ENCODE measurements at regions not wholly inside any gene's neighbourhood (a gene's known extent, or its start where the extent isn't known, plus 50 kb on each side); places are given as distances from the start of the nearest gene placed in this dataset.
"Not testable (repeated sequence)": the region's sequence is repeated elsewhere in the genome, so short reads cannot be mapped to it uniquely, and the experiment has no call there.

DNA sequence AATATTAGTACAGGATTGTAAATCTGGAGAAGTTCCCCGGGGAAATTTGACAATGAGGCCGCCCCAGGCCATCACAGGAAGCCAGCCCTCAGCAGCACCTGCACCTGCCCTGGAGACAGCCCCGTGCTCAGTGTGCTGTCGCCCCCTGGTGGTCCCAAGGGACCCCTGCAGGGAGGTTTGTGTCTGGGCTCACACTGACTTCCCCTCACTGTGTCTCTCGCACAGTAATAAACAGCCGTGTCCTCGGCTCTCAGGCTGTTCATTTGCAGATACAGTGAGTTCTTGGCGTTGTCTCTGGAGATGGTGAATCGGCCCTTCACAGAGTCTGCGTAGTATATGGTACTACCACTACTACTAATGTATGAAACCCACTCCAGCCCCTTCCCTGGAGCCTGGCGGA is 1011.2 kb downstream of the TMEM121 start:
- H3K27me3 ChIP-seq = peaks cover 0 to 20% (median 0%) of the 10 kb centered on the region in 9 donors
- H3K4me3 ChIP-seq; H3K36me3 ChIP-seq; H3K27ac ChIP-seq; DNase-seq; H3K4me1 ChIP-seq; H3K9me3 ChIP-seq; ATAC-seq; intact Hi-C loops (cut with DNase I): not testable (repeated sequence)
- TF ChIP-seq, protein P1, sequence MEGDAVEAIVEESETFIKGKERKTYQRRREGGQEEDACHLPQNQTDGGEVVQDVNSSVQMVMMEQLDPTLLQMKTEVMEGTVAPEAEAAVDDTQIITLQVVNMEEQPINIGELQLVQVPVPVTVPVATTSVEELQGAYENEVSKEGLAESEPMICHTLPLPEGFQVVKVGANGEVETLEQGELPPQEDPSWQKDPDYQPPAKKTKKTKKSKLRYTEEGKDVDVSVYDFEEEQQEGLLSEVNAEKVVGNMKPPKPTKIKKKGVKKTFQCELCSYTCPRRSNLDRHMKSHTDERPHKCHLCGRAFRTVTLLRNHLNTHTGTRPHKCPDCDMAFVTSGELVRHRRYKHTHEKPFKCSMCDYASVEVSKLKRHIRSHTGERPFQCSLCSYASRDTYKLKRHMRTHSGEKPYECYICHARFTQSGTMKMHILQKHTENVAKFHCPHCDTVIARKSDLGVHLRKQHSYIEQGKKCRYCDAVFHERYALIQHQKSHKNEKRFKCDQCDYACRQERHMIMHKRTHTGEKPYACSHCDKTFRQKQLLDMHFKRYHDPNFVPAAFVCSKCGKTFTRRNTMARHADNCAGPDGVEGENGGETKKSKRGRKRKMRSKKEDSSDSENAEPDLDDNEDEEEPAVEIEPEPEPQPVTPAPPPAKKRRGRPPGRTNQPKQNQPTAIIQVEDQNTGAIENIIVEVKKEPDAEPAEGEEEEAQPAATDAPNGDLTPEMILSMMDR (IDR thresholded peaks at IDR 0.05) = peak in 4 of 12 donors; percentile 25 to 36 (median 32)
- 15 to 43% (median 36%) methylated on average over 3 to 10 of the region's 11 CpGs for WGBS, 4 donors

DNA sequence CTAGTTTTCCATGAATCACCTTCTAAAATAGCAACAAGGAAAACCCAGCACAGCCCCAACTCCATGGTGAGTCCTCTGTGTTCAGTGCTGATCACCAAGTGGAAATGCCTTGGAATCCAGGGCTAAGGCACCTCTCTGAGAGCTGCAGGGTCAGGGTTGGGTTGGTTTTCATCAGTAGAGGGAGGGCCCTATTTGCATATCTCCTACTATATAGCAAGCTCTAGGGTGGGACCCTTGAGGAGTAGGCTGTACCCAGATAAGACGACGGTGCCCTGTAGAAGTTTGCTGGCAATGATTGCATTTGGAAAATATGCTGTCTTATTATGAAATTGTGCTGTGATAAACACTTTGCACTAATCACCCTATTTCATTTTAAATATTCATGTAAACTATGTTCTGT is 1011.8 kb downstream of the TMEM121 start:
- Histone ChIP-seq H3K4me3 (no peak overlapping the region), H3K27ac (no peak overlapping the region), H3K9me3 (no peaks in the 10 kb centered on the region), H3K36me3 (no peaks in the 10 kb centered on the region), H3K27me3 (peaks cover 0 to 14% (median 0%) of the 10 kb centered on the region in 9 donors), H3K4me1 (no peaks in the 10 kb centered on the region)
- ATAC-seq = no peak
- 72 to 90% (median 79%) methylated on average over 2 of the region's 2 CpGs for WGBS, 4 donors
- DNase-seq = no peak
- intact Hi-C loops (cut with DNase I) = no loop called here
- TF ChIP-seq, protein P1 (IDR thresholded peaks at IDR 0.05) = no peak
- TF ChIP-seq POLR2A (IDR thresholded peaks at IDR 0.05) = no peak

DNA sequence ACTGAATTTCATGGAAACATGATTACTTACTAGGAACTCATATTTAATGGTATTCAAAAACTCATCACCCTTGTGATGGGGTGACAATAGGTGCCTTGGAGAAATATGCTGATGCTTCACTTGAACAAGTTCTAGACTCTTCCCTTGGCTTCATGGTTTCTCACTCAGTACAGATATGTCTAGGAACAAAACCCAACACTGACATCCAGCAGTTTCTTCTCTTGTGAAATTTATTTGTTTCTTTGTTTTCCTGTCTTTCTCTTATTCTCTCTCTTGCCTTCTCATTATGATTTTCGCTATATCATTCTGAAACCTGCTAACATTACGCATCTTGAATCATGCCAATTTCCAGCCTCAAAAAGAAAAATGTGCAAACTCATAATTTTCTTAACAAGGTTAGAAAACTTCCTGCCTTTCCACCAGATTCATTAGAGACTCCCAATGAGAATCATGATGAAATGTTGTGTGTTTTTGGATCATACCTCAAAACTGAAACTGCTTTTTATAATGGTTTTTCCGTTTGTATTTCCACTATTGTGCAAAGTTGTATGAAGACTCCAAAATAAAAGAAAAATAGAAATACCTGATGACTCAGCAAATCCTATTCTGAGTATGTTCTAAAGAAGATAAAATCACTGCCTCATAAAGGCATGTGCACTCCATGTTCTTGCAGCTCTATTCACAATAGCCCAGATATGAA is 1021.5 kb downstream of the TMEM121 start:
- Histone ChIP-seq H3K27ac (no peak overlapping the region), H3K4me1 (no peaks in the 10 kb centered on the region), H3K36me3 (no peaks in the 10 kb centered on the region), H3K27me3 (peaks cover 0 to 15% (median 0%) of the 10 kb centered on the region in 9 donors), H3K9me3 (no peaks in the 10 kb centered on the region), H3K4me3 (no peak overlapping the region)
- WGBS, 4 donors = 41 to 57% (median 53%) methylated on average over 3 of the region's 3 CpGs
- no peak for ATAC-seq
- TF ChIP-seq POLR2A (IDR thresholded peaks at IDR 0.05) = no peak
- intact Hi-C loops (cut with DNase I) = no loop called here
- no peak for DNase-seq

DNA sequence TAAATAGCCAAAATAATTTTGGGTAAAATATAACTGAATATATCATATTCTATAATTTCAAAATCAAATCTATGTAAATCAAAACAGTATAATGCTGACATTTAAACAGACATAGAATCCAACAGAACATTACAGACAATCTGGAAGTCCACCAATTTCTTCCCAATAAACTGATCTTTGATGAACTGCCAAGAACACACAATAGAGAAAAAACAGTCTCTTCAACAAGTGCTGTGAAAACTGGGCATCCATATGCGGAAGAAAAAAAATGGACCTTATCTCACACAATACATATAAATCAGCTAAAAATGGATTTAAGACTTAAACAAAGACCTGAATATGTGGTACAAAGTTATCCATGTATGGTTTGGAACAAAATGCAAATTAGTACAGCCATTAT is 1022.7 kb downstream of the TMEM121 start:
- no peak overlapping the region for H3K4me3 ChIP-seq
- H3K4me1 ChIP-seq = no peaks in the 10 kb centered on the region
- no peaks in the 10 kb centered on the region for H3K36me3 ChIP-seq
- ATAC-seq = no peak
- H3K27me3 ChIP-seq = peaks cover 0 to 15% (median 0%) of the 10 kb centered on the region in 9 donors
- H3K9me3 ChIP-seq = no peaks in the 10 kb centered on the region
- no peak for DNase-seq
- intact Hi-C loops (cut with DNase I) = no loop called here
- WGBS, 4 donors = 89 to 98% (median 94%) methylated on average over 1 of the region's 1 CpG
- H3K27ac ChIP-seq = no peak overlapping the region
- TF ChIP-seq, protein P1 (IDR thresholded peaks at IDR 0.05) = no peak
- TF ChIP-seq POLR2A (IDR thresholded peaks at IDR 0.05) = no peak

DNA sequence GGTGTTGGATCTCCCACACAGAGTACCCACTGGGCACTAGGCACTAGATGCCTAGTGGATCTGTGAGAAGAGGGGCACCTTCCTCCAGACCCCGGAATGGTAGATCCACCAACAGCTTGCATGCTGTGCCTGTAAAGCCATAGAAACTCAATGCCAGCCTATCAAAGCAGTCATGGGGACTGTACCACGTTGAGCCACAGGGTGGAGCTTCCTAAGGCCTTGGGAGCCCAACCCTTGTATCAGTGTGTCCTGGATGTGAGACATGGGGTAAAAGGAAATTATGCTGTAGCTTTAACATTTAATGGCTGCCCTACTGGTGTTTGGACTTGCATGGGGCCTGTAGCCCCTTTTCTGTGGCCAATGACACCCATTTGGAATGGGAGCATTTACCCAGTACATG is 1024.9 kb downstream of the TMEM121 start:
- H3K36me3 ChIP-seq = no peaks in the 10 kb centered on the region
- H3K9me3 ChIP-seq = no peaks in the 10 kb centered on the region
- ATAC-seq = no peak
- DNase-seq = no peak
- no peak overlapping the region for H3K27ac ChIP-seq
- 0 to 42% (median 40%) methylated on average over 1 to 2 of the region's 2 CpGs for WGBS, 4 donors
- peaks cover 0 to 13% (median 0%) of the 10 kb centered on the region in 9 donors for H3K27me3 ChIP-seq
- H3K4me3 ChIP-seq = no peak overlapping the region
- intact Hi-C loops (cut with DNase I) = no loop called here
- no peaks in the 10 kb centered on the region for H3K4me1 ChIP-seq
- TF ChIP-seq POLR2A (IDR thresholded peaks at IDR 0.05) = no peak
- TF ChIP-seq, protein P1 (IDR thresholded peaks at IDR 0.05) = no peak

DNA sequence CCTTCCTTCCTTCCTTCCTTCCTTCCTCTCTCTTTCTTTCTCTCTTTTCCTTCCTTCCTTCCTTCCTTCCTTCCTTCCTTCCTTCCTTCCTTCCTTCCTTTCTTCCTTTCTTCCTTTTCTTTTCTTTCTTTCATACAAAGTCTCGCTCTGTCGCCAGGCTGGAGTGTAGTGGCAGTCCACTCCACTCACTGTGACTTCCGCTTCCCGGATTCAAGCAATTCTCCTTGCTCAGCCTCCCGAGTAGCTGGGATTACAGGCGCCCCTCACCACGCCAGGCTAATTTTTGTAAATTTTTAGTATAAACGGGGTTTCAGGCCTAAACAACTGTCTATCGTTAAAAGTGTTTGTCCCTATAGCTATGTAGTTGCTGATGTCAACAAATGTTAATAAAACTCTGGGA is 1029.8 kb downstream of the TMEM121 start:
- H3K27ac ChIP-seq; ATAC-seq; H3K9me3 ChIP-seq; DNase-seq; H3K4me1 ChIP-seq; H3K4me3 ChIP-seq; H3K36me3 ChIP-seq; intact Hi-C loops (cut with DNase I): not testable (repeated sequence)
- H3K27me3 ChIP-seq = peaks cover 0 to 18% (median 0%) of the 10 kb centered on the region in 9 donors
- WGBS, 4 donors = 65 to 76% (median 70%) methylated on average over 9 of the region's 9 CpGs

Measured in heart left ventricle (tissue), 16 donors.